ENCODE measurements at regions not wholly inside any gene's neighbourhood (a gene's known extent, or its start where the extent isn't known, plus 50 kb on each side); places are given as distances from the start of the nearest gene placed in this dataset.

GRCh38 chr20:11982955-11983470 is 65.3 kb downstream of the BTBD3 start:
- TF ChIP-seq CTCF (IDR thresholded peaks at IDR 0.05; ENCODE audit: low read length, missing control alignments) = no peak
- no peak overlapping the region for H3K4me3 ChIP-seq (replicated peaks; ENCODE audit: low read depth, low read length)
- no peak for DNase-seq (ENCODE audit: low read depth)

- no peak overlapping the region for H3K4me3 ChIP-seq (replicated peaks; ENCODE audit: low read depth, low read length)
- no peak for TF ChIP-seq CTCF (IDR thresholded peaks at IDR 0.05; ENCODE audit: low read length, missing control alignments)
These were observed 69.3 kb downstream of the BTBD3 start for GRCh38 chr20:11986954-11987353.

GRCh38 chr20:11987526-11987925 is 69.8 kb downstream of the BTBD3 start:
- no peak for TF ChIP-seq CTCF (IDR thresholded peaks at IDR 0.05; ENCODE audit: low read length, missing control alignments)
- no peak for DNase-seq (ENCODE audit: low read depth)

More at GRCh38 chr20:11986954-11987353, 69.3 kb downstream of the BTBD3 start:
- no peak for DNase-seq (ENCODE audit: low read depth)

GRCh38 chr20:11989018-11989771 is 71.5 kb downstream of the BTBD3 start:
- TF ChIP-seq CTCF (IDR thresholded peaks at IDR 0.05; ENCODE audit: low read length, missing control alignments) = no peak
- no peak for DNase-seq (ENCODE audit: low read depth)
- no peak overlapping the region for H3K4me3 ChIP-seq (replicated peaks; ENCODE audit: low read depth, low read length)

More at GRCh38 chr20:11987526-11987925, 69.8 kb downstream of the BTBD3 start:
- H3K4me3 ChIP-seq (replicated peaks; ENCODE audit: low read depth, low read length) = no peak overlapping the region

GRCh38 chr20:11992426-11992825 is 74.7 kb downstream of the BTBD3 start:
- no peak overlapping the region for H3K4me3 ChIP-seq (replicated peaks; ENCODE audit: low read depth, low read length)
- DNase-seq (ENCODE audit: low read depth) = no peak
- TF ChIP-seq CTCF (IDR thresholded peaks at IDR 0.05; ENCODE audit: low read length, missing control alignments) = no peak

- no peak overlapping the region for H3K4me3 ChIP-seq (replicated peaks; ENCODE audit: low read depth, low read length)
- no peak for DNase-seq (ENCODE audit: low read depth)
- TF ChIP-seq CTCF (IDR thresholded peaks at IDR 0.05; ENCODE audit: low read length, missing control alignments) = no peak
These were observed 76.3 kb downstream of the BTBD3 start for GRCh38 chr20:11993886-11994461.

All from fibroblast of pulmonary artery (primary cell).